Nephron progenitor cell (in vitro differentiated cells): ENCODE measurements at regions not wholly inside any gene's neighbourhood (a gene's known extent, or its start where the extent isn't known, plus 50 kb on each side); places are given as distances from the start of the nearest gene placed in this dataset.

Experiments
- DNase-seq: peaks from one replicate; pipeline ENCODE4 v3.0.0; 2021
- H3K27ac Mint-ChIP-seq: 2 replicates; pipeline ENCODE4 v1.8.0; 2021; ENCODE audit warnings: mild to moderate bottlenecking, moderate library complexity, mixed read lengths
- H3K27me3 Mint-ChIP-seq: 2 replicates; pipeline ENCODE4 v1.8.0; 2021; ENCODE audit warnings: mild to moderate bottlenecking, low read depth, mixed read lengths; ENCODE audit not compliant: poor library complexity
- H3K36me3 Mint-ChIP-seq: 2 replicates; pipeline ENCODE4 v1.8.0; 2021; ENCODE audit warnings: low read depth, mixed read lengths
- H3K4me1 Mint-ChIP-seq: 2 replicates; pipeline ENCODE4 v1.8.0; 2021; ENCODE audit warnings: mixed read lengths
- H3K4me3 Mint-ChIP-seq: 2 replicates; pipeline ENCODE4 v1.8.0; 2021; ENCODE audit warnings: mild to moderate bottlenecking, moderate library complexity, mixed read lengths
- H3K9me3 Mint-ChIP-seq: 2 replicates; pipeline ENCODE4 v1.8.0; 2021; ENCODE audit warnings: mild to moderate bottlenecking, moderate library complexity, mixed read lengths
- TF ChIP-seq, protein P1 (sequence below): fragments of 200-600 bp; sonication (generic); IDR thresholded peaks from 2 replicates; pipeline ENCODE4 v1.5.0; 2021; ENCODE audit warnings: antibody characterized with exemption

GRCh38 chr7:69504733-69505420 lies 93.4 kb upstream of the AUTS2 start:
- Mint-ChIP-seq H3K4me3 (no peak overlapping the region), H3K9me3 (peaks cover 20% of the 10 kb centered on the region)

GRCh38 chr7:69508736-69509135 lies 89.5 kb upstream of the AUTS2 start:
- peaks cover 11% of the 10 kb centered on the region for H3K27me3 Mint-ChIP-seq
- H3K4me3 Mint-ChIP-seq: no peak overlapping the region
- H3K27ac Mint-ChIP-seq: no peak overlapping the region
- DNase-seq: no peak
- peaks cover 3% of the 10 kb centered on the region for H3K9me3 Mint-ChIP-seq
- no peaks in the 10 kb centered on the region for H3K36me3 Mint-ChIP-seq
- H3K4me1 Mint-ChIP-seq: peaks cover 24% of the 10 kb centered on the region
- TF ChIP-seq, protein P1, sequence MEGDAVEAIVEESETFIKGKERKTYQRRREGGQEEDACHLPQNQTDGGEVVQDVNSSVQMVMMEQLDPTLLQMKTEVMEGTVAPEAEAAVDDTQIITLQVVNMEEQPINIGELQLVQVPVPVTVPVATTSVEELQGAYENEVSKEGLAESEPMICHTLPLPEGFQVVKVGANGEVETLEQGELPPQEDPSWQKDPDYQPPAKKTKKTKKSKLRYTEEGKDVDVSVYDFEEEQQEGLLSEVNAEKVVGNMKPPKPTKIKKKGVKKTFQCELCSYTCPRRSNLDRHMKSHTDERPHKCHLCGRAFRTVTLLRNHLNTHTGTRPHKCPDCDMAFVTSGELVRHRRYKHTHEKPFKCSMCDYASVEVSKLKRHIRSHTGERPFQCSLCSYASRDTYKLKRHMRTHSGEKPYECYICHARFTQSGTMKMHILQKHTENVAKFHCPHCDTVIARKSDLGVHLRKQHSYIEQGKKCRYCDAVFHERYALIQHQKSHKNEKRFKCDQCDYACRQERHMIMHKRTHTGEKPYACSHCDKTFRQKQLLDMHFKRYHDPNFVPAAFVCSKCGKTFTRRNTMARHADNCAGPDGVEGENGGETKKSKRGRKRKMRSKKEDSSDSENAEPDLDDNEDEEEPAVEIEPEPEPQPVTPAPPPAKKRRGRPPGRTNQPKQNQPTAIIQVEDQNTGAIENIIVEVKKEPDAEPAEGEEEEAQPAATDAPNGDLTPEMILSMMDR: no peak

More at GRCh38 chr7:69504733-69505420, 93.4 kb upstream of the AUTS2 start:
- Mint-ChIP-seq H3K36me3 (peaks cover 5% of the 10 kb centered on the region), H3K27ac (no peak overlapping the region), H3K4me1 (peaks cover 40% of the 10 kb centered on the region), H3K27me3 (peaks cover 11% of the 10 kb centered on the region)
- DNase-seq: no peak
- TF ChIP-seq, protein P1: no peak

DNA sequence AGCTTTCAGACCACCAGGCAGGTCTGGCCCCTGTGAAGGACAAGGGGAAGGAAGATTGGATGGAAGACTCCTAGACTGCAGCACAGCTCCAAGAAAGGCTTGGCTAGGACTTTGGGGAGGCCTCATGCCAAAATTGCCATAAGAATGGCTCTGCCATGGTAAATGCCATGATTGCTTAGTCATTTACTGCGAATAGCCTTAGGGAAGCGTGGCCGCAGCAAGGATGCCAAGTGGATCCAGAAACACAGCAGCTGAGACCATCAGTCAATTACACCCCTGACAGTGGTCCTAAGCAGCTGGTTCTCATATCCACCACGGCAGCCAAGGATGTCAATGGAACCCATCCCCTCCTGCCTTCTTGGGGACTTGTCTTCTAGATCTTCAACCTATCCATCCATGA lies 88.2 kb upstream of the AUTS2 start:
- Mint-ChIP-seq H3K4me3 (no peak overlapping the region), H3K27me3 (peaks cover 8% of the 10 kb centered on the region), H3K9me3 (peaks cover 3% of the 10 kb centered on the region), H3K27ac (no peak overlapping the region), H3K36me3 (no peaks in the 10 kb centered on the region), H3K4me1 (peaks cover 10% of the 10 kb centered on the region)
- DNase-seq: no peak
- TF ChIP-seq, protein P1: no peak

GRCh38 chr7:69515495-69516212 lies 82.6 kb upstream of the AUTS2 start:
- H3K4me1 Mint-ChIP-seq: peaks cover 5% of the 10 kb centered on the region
- TF ChIP-seq, protein P1: no peak
- peaks cover 12% of the 10 kb centered on the region for H3K27me3 Mint-ChIP-seq
- no peaks in the 10 kb centered on the region for H3K9me3 Mint-ChIP-seq
- no peak overlapping the region for H3K4me3 Mint-ChIP-seq
- DNase-seq: no peak
- no peaks in the 10 kb centered on the region for H3K36me3 Mint-ChIP-seq
- no peak overlapping the region for H3K27ac Mint-ChIP-seq

GRCh38 chr7:69516238-69516820 lies 81.9 kb upstream of the AUTS2 start:
- TF ChIP-seq, protein P1: no peak
- Mint-ChIP-seq H3K4me1 (peaks cover 5% of the 10 kb centered on the region), H3K4me3 (no peak overlapping the region), H3K27me3 (peaks cover 9% of the 10 kb centered on the region), H3K27ac (no peak overlapping the region), H3K9me3 (no peaks in the 10 kb centered on the region), H3K36me3 (no peaks in the 10 kb centered on the region)
- DNase-seq: no peak
